ENCODE measurements at regions not wholly inside any gene's neighbourhood (a gene's known extent, or its start where the extent isn't known, plus 50 kb on each side); places are given as distances from the start of the nearest gene placed in this dataset.
A peak's percentile ranks its signal among the peaks of the same experiment; 100 is the strongest.

DNA sequence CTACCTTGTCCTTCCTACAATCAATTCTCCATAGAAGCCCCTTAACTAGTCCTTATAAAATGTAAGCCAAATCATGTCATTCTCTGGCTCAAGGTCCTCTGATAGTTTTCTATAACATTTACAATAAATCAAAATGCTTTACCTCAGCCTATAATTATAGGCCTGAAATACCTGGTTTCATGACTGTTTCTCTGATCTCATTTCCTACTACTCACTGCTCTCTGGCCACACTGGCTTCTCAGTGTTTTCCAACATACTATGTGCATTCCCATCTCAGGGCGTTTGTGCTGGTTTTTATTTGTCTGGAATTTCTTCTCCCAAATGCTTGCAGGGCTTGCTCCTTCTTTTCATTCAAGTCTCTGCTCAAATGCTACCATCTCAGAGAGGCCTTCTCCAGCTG, 67.9 kb upstream of the MAGI3 start:
- no peak for TF ChIP-seq EZH2 (IDR thresholded peaks at IDR 0.05; ENCODE audit: low read length, missing control alignments)
- Histone ChIP-seq H3K4me2 (ENCODE audit: extremely low read depth, insufficient read depth, low read length) (no peak overlapping the region), H3K79me2 (ENCODE audit: control insufficient read depth, insufficient read depth, low read length) (no peaks in the 10 kb centered on the region), H2AFZ (ENCODE audit: low read length) (no peak overlapping the region), H3K9ac (ENCODE audit: insufficient read depth, low read length) (no peak overlapping the region), H4K20me1 (ENCODE audit: control insufficient read depth, extremely low read depth, insufficient read depth, low read length) (no peaks in the 10 kb centered on the region), H3K4me3 (replicated peaks in 1 of 4; ENCODE audit: control extremely low read depth in 1 of 4, insufficient read depth in 1 of 4, low read depth in 3 of 4, low read length in 4 of 4) (no peak overlapping the region), H3K9me3 (ENCODE audit: control insufficient read depth, insufficient read depth, low read depth, low read length) (no peaks in the 10 kb centered on the region), H3K4me1 (ENCODE audit: control insufficient read depth, extremely low read depth, insufficient read depth, low read length) (no peaks in the 10 kb centered on the region), H3K27me3 (ENCODE audit: control insufficient read depth, insufficient read depth, low read length) (no peaks in the 10 kb centered on the region), H3K36me3 (ENCODE audit: control insufficient read depth, insufficient read depth, low read length) (no peaks in the 10 kb centered on the region), H3K27ac (ENCODE audit: insufficient read depth, low read length) (no peak overlapping the region)
- no peak for DNase-seq (ENCODE audit: low read depth in 2 of 2)

GRCh38 chr1:113325022-113325421, 65.3 kb upstream of the MAGI3 start:
- H3K4me2 ChIP-seq (ENCODE audit: extremely low read depth, insufficient read depth, low read length) = no peak overlapping the region

DNA sequence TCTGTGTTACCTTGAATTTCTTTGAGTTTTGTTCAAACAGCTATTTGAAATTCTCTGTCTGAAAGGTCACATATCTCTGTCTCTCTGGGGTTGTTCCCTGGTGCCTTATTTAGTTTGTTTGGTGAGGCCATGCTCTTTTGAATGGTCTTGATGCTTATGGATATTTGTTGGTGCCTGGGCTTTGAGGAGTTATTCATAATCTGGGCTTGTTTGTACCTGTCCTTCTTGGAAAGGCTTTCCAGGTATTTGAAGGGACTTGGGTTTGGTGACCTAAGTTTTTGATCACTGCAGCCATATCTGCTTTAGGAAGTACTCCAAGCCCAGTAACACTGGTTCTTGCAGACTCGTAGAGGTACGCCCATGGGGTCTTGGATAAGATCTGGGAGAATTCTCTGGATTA, 63.3 kb upstream of the MAGI3 start:
- Histone ChIP-seq H3K27me3 (ENCODE audit: control insufficient read depth, insufficient read depth, low read length) (no peaks in the 10 kb centered on the region), H3K36me3 (ENCODE audit: control insufficient read depth, insufficient read depth, low read length) (no peaks in the 10 kb centered on the region), H2AFZ (ENCODE audit: low read length) (no peak overlapping the region), H3K4me2 (ENCODE audit: extremely low read depth, insufficient read depth, low read length) (no peak overlapping the region), H3K9ac (ENCODE audit: insufficient read depth, low read length) (no peak overlapping the region), H3K79me2 (ENCODE audit: control insufficient read depth, insufficient read depth, low read length) (no peaks in the 10 kb centered on the region), H3K4me1 (ENCODE audit: control insufficient read depth, extremely low read depth, insufficient read depth, low read length) (no peaks in the 10 kb centered on the region), H4K20me1 (ENCODE audit: control insufficient read depth, extremely low read depth, insufficient read depth, low read length) (no peaks in the 10 kb centered on the region), H3K27ac (ENCODE audit: insufficient read depth, low read length) (no peak overlapping the region), H3K4me3 (replicated peaks in 1 of 4; ENCODE audit: control extremely low read depth in 1 of 4, insufficient read depth in 1 of 4, low read depth in 3 of 4, low read length in 4 of 4) (no peak overlapping the region), H3K9me3 (ENCODE audit: control insufficient read depth, insufficient read depth, low read depth, low read length) (no peaks in the 10 kb centered on the region)
- no peak for DNase-seq (ENCODE audit: low read depth in 2 of 2)
- TF ChIP-seq EZH2 (IDR thresholded peaks at IDR 0.05; ENCODE audit: low read length, missing control alignments) = no peak
- TF ChIP-seq, protein P1, sequence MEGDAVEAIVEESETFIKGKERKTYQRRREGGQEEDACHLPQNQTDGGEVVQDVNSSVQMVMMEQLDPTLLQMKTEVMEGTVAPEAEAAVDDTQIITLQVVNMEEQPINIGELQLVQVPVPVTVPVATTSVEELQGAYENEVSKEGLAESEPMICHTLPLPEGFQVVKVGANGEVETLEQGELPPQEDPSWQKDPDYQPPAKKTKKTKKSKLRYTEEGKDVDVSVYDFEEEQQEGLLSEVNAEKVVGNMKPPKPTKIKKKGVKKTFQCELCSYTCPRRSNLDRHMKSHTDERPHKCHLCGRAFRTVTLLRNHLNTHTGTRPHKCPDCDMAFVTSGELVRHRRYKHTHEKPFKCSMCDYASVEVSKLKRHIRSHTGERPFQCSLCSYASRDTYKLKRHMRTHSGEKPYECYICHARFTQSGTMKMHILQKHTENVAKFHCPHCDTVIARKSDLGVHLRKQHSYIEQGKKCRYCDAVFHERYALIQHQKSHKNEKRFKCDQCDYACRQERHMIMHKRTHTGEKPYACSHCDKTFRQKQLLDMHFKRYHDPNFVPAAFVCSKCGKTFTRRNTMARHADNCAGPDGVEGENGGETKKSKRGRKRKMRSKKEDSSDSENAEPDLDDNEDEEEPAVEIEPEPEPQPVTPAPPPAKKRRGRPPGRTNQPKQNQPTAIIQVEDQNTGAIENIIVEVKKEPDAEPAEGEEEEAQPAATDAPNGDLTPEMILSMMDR (conservative IDR thresholded peaks at IDR 0.05 in 1 of 2, IDR thresholded peaks at IDR 0.05 in 1 of 2; ENCODE audit: low read depth in 1 of 2, low read length in 2 of 2) = no peak

More at GRCh38 chr1:113325022-113325421, 65.3 kb upstream of the MAGI3 start:
- Histone ChIP-seq H3K36me3 (ENCODE audit: control insufficient read depth, insufficient read depth, low read length) (no peaks in the 10 kb centered on the region), H3K27ac (ENCODE audit: insufficient read depth, low read length) (no peak overlapping the region), H2AFZ (ENCODE audit: low read length) (no peak overlapping the region), H3K4me3 (replicated peaks in 1 of 4; ENCODE audit: control extremely low read depth in 1 of 4, insufficient read depth in 1 of 4, low read depth in 3 of 4, low read length in 4 of 4) (no peak overlapping the region), H4K20me1 (ENCODE audit: control insufficient read depth, extremely low read depth, insufficient read depth, low read length) (no peaks in the 10 kb centered on the region), H3K27me3 (ENCODE audit: control insufficient read depth, insufficient read depth, low read length) (no peaks in the 10 kb centered on the region), H3K9ac (ENCODE audit: insufficient read depth, low read length) (no peak overlapping the region), H3K9me3 (ENCODE audit: control insufficient read depth, insufficient read depth, low read depth, low read length) (no peaks in the 10 kb centered on the region), H3K79me2 (ENCODE audit: control insufficient read depth, insufficient read depth, low read length) (no peaks in the 10 kb centered on the region), H3K4me1 (ENCODE audit: control insufficient read depth, extremely low read depth, insufficient read depth, low read length) (no peaks in the 10 kb centered on the region)
- peak in 1 of 2 donors; percentile 44 for DNase-seq (ENCODE audit: low read depth in 2 of 2)
- TF ChIP-seq EZH2 (IDR thresholded peaks at IDR 0.05; ENCODE audit: low read length, missing control alignments) = no peak
- TF ChIP-seq, protein P1 (conservative IDR thresholded peaks at IDR 0.05 in 1 of 2, IDR thresholded peaks at IDR 0.05 in 1 of 2; ENCODE audit: low read depth in 1 of 2, low read length in 2 of 2) = no peak
